NCI-H69 (cell line): ENCODE measurements at regions not wholly inside any gene's neighbourhood (a gene's known extent, or its start where the extent isn't known, plus 50 kb on each side); places are given as distances from the start of the nearest gene placed in this dataset.
"Not testable (repeated sequence)": the region's sequence is repeated elsewhere in the genome, so short reads cannot be mapped to it uniquely, and the experiment has no call there.

ENCODE experiments used
- DNase-seq: peaks from one replicate; lab custom pipeline; 2025; lab: John Stamatoyannopoulos, UW

DNA sequence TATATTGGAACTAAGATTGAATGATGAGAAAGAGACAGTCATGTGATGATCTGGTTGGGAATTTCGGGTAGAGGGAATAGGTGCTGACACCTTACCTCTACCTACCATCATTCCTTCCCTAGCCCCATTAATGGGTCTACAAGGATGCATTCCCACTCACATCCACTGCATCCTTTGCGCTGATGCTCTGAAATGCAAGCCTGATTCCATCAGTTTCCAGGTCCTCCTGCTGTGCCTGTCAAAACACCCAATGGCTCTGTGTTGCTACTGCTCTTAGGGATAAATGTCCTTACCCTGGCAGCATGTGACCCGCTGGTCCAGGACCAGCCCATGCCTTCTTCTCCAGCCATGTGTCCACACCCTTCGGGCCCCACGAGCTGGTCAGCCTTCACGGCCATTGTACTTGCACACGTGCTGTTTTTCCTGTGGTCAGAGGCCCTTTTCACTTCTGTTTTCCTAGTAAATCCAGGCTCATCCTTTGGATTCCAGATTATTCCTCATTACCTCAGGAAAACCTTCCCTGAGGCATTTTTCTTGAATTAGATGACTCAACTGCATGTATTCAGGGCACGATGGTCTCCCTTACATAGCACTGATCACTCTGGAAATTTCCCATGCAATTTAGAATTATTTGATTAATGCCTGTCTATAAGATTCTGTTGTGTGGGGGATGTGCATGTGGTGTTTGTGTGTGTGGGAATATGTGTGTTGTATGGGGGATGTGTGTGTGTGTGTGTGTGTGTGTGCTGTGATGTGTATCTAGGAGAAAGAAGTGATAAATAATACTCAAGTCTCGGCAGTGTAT lies 185.0 kb downstream of the DIRAS2 start:
- peak; percentile 23 for DNase-seq

DNA sequence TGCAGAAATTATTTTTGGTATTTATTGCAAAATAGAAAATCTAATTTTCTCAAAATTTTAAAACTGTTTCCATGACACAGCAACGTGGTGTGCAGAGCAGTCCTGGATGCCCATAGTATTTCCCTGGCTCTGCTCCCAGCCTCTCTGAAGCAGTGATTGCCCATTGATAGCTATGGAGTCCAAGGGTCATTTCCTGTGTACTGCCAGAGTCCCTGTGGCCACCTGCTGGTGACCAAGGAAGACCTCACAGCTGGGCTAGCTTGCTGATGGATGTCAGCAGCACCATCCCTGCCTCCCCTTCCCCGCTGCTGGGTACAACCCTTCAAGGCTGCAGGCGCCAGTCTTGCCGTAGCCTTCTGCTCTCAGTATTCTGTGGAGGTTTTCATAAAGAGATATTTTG lies 184.1 kb downstream of the DIRAS2 start:
- DNase-seq: peak; percentile 88

DNA sequence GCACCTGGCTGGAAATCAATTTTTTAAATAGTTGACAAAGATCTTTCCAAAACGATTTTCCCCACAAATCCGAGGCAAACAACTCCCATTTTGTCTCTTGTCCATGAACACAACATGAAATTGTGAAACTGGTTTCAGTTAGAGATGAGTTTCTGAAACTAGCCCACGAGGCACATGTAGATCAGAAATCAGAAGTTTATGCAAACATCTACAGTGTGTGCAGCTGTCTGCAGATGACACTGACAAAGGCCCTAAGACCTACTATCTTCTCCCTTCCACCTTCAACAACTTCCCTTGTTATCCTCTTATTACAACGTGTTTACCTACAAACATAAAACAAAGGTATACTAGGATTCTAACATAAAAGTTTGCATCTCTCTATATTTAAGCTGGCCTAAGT lies 183.3 kb downstream of the DIRAS2 start:
- no peak for DNase-seq

DNA sequence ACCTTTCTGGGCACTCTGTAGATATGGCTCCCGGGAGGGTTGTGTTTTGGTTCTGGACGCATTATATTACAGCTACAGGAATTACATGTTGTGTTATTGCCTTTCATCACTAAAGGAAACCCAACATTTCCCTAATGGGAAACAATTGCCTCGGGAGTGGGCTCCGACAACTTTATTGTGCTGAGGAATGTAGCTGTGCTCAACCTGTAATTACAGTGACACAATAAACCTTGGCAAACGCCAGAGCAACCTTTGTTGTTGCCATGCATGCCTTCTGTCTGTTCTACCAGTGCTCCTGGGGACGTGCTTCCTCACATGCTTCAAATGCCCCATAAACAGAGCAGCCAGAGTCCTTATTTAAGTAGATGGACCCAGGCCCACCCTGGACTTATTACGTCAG lies 182.4 kb downstream of the DIRAS2 start:
- DNase-seq: peak; percentile 91

- peak; percentile 92 for DNase-seq
Measured at GRCh38 chr9:90464978-90465377, 177.6 kb downstream of the DIRAS2 start.

DNA sequence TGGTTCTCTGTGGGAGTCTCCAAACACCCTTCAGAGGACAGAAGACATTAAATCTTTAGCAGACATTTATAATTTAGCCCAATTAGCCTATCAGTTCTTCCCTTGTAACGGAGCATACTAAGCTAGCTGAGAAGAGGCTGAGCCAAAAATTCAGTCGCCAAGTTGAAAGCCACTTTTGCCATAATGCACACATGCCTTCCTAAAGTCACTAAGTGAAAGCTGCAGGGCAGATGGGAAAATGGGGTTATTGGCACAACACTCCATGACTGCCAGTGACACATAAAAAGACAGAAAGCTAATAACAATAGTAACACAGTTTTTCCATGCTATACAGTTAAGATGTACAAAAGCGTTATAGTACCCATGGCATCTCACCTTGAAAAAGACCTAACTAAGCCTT lies 176.2 kb downstream of the DIRAS2 start:
- DNase-seq: peak; percentile 25

GRCh38 chr9:90469435-90469834 lies 173.2 kb downstream of the DIRAS2 start:
- no peak for DNase-seq

DNA sequence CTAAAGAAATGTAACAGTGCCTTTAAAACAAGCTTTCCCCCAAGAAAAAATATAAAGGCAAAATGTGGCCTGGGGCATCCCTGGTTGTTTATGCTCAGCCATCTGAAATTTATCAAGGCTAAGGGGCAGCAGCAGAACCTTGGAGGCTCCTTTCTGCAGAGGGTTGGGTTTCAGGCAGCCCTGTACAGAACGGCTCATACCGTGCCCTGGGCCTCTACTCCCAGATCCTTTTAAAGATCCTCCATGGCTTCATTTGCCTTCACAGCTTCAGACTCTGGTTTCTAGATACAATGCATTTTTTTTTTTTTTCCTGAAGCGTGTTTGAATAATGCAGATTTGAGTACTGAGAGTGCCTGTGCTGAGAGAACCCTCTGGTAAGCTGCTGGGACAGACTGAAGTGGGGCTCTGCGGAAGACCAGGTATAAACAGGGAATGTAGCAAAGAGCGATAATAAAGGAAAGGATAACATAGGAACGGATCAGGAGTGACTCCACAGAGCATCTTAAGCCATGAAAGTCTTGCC lies 172.7 kb downstream of the DIRAS2 start:
- no peak for DNase-seq

DNA sequence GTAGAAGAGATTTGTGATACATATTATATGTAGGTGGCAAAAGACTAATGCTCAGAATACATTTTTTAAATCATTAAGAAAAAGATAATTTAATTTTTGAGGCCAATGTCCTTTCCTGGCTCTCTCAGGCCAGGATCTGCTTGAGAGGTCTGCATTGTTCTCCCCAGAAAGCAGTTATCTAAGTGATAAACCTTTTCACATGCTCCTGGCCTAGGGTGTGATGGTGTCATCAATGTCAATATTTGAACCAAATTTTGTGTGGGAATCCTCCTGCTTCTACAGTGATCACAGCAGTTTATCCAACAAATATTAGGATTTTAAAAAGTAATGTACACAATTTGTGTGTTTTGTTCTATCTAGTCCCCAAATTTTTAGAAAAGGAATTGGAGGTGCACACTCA lies 166.6 kb downstream of the DIRAS2 start:
- no peak for DNase-seq

DNA sequence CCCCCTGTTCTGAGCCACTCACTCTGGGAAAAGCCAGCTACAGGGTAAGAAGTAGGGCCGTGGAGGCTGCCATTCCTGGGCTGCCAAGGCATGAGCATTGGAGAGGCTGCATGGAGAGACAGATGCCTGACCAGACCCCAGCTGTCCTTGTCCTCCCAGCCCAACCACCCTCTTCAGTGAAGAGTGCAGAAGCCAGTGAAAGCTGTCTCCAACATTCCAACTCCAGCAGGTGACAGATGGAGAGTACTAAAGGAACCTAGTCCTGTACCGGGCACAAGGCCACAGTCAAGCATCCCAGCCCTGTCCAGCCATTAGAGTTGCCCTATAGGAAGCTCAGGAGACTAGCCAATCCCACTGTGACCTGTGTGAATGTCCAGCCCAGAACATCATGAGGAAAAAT lies 165.1 kb downstream of the DIRAS2 start:
- DNase-seq: no peak

GRCh38 chr9:90478821-90479220 lies 163.8 kb downstream of the DIRAS2 start:
- DNase-seq: no peak

GRCh38 chr9:90485028-90485427 lies 157.6 kb downstream of the DIRAS2 start:
- DNase-seq: no peak

GRCh38 chr9:90489066-90489465 lies 153.6 kb downstream of the DIRAS2 start:
- DNase-seq: no peak

- no peak for DNase-seq
Measured at GRCh38 chr9:90499761-90500160, 142.9 kb downstream of the DIRAS2 start.

DNA sequence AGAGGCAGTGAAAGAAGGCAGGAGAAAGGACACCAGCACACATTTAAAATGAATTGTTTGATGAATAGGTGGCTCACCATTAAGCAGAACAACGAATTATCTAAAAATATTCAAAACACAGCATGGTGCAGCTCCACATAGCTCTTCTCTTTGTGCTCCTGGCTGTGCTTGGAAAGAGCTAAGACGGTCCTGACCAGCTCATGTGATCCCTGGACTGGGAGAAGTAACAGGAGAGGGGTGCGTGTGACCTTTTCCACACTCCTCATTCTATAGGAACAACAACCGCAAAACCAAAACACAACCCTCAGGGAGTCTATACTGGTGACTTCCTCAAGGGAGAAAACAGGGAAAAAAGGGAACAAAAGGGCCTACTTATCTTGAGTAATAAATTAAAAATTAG lies 140.5 kb downstream of the DIRAS2 start:
- DNase-seq: no peak

DNA sequence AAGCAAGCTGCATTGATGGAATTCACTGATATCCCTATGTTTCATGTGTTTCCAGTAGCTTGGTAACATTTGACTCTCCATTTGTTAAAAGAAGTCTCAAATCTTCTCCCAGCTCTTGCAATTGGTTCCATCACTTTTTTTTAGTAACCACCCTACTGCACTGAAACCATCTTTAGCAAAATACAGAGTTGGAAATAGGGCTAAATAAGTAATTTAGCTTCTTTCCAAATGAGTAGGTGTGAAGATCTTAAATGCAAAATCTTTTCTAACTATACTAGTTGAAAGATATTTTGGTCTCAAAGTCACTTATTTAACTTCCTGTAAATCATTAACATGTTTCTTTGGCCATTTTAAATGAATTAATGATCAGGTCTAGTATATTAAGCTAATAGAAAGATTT lies 138.1 kb downstream of the DIRAS2 start:
- DNase-seq: no peak

- DNase-seq: no peak
Measured at GRCh38 chr9:90505695-90506094, 136.9 kb downstream of the DIRAS2 start.

- DNase-seq: not testable (repeated sequence)
Measured at GRCh38 chr9:90506402-90506801, 136.2 kb downstream of the DIRAS2 start.

DNA sequence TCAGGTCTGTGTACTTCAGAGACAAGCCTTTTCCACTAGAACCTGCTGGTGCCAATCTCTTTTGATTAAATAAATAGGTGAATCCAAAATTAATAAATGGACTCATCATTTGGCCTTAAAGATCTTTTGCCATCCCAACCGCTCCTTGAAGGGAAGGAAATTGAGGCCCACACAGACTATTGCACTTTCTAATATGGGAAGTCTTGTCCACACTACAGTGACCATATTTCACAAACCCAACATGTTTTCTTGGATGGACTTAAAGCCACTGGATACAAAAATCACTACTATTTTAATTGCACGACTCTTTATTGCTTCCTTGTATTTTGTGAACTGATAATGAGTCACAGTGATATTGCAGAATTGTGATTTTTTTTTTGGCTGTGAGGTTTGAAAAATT lies 135.0 kb downstream of the DIRAS2 start:
- DNase-seq: no peak

DNA sequence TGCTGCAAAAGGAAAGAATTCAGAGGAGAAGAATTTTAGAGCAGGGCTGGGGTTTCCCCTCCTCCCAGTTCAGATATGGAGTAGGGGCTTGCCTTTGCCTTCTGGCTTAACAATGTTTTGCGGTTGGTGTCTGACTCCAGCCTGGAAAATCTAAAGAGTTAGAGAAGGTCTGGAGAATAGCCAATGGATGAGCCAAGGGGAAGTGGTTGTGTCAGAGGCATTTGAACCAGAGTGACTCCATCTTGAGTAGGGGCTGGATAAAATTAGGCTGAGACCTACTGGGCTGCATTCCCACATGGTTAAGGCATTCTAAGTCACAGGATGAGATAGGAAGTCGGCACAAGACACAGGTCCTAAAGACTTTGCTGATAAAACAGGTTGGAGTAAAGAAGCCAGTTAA lies 133.7 kb downstream of the DIRAS2 start:
- no peak for DNase-seq

DNA sequence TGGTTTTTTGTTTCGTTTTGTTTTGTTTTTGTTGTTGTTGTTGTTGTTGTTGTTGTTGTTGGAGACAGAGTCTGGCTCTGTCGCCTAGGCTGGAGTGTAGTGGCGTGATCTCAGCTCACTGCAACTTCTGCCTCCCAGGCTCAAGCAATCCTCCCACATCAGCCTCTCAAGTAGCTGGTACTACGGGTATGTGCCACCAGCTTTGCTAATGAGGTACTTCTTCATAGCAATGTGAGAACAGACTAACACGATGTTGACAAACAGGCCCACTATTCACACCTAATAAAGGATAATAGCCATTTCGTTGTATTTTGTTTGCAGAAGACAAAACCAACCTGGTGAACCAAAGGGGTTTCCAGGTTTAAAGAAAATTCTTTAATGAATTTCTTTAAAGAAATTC lies 130.9 kb downstream of the DIRAS2 start:
- DNase-seq: no peak

- no peak for DNase-seq
Measured at GRCh38 chr9:90514877-90515276, 127.7 kb downstream of the DIRAS2 start.

DNA sequence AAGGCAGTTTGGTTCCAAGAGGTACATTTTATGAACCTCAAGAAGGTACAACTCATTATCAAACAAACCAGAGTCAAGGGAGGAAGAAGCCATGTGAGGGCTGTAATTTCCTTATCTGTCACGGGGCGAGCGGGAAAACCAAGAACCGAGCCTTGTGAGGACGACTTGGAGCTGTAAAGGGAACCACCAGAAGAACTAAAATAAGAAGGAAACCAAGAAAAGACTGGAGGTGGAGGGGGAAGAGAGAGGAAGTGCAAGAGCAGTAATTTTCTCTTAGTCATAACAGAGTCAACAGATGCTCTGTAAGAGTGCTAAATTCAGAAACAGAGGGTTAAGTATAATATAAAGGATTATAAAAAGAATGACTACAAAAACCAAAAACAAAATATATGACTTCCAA lies 127.1 kb downstream of the DIRAS2 start:
- no peak for DNase-seq

- no peak for DNase-seq
Measured at GRCh38 chr9:90517103-90517502, 125.5 kb downstream of the DIRAS2 start.
